DMS114 treated with DMSO at 0.1 percent for 48 hours (cell line): ENCODE measurements at regions not wholly inside any gene's neighbourhood (a gene's known extent, or its start where the extent isn't known, plus 50 kb on each side); places are given as distances from the start of the nearest gene placed in this dataset.

ENCODE experiments used
- DNase-seq: peaks from one replicate; lab custom pipeline; 2025; ENCODE audit not compliant: unreplicated experiment; lab: John Stamatoyannopoulos, UW

DNA sequence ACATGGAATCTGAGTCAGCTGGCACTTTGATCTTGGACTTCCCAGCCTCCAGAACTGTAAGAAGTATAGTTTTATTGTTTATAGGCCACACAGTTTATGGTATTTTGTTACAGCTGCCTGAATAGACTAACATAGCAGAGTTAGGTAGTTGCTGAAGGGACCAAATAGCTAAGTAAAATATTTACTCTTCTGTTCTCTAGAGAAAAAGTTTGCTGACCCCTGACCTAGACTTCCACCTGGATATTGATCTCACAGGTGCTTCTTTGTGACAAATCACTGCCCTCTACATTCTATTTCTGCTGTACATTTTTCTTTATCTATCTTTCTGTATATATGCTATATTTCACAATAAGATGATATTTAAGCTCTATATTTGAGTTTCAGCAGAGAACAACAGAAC is 212.5 kb downstream of the CSNK2A3 start:
- DNase-seq, result no peak

DNA sequence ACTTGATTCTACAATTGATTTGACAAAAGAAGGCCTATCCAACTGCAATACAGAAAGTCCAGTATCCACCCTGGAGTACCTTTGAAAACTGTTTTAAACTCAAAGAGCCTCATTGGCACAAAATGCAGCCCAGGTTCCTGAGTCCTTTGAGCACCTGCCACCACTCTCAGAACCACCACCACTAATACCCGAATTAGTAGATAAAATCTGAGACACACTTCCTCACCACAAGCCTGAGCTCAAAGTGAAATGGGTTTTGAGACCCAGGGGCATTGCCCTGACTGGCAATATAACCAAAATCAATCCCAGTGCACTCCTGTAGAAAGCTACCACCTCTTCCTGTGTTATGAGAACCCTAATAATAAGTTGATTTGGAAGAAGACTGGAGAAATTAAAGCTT is 215.7 kb downstream of the CSNK2A3 start:
- no peak for DNase-seq

DNA sequence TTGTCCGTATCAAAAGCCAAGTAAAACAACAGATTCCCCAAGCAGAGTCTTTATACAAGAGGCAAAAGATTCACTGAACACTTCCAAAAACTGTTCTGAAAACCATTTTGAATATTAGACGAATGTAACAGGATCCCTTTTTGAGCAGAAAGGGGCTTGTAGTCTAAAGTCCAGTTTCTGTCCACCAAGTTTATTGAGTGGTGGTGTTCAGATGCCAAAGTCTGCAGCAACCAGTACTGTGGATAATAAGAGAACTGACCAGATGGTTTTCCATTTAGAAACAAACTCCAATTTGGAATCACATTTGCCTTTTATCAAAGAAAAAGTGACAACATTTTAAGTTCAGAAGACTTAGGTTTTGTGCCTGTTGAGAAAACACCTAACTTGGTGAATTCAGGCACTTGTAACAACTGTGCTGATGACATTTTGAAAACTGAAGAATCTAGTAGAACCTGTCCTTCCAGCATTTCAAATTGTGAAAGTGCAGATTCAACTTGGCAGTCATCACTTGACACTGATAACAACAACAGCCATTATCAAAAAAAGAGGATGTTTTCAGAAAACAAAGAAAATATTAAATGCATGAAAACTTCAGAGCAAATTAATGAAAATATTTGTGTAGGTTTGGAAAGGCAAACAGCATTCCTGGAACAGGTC is 217.1 kb downstream of the CSNK2A3 start:
- DNase-seq, result no peak

DNA sequence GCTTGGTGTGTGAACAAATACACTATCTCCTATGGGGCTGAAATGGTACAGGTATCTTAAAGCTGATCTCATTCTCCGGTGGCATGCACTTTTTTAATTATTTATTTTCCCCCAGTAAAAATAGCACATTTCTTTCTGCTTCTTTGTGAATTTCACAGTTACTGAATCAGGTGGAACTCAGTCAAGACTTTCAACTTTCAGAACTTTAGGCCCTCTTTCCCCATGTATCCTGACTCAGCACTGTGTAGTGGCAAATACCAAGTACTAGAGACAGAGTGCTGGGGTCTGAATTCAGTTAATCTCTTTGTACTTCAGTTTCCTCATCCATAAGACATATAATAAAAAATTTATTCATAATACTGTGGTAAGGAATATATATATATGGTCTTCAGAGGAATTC is 223.9 kb downstream of the CSNK2A3 start:
- no peak for DNase-seq

DNA sequence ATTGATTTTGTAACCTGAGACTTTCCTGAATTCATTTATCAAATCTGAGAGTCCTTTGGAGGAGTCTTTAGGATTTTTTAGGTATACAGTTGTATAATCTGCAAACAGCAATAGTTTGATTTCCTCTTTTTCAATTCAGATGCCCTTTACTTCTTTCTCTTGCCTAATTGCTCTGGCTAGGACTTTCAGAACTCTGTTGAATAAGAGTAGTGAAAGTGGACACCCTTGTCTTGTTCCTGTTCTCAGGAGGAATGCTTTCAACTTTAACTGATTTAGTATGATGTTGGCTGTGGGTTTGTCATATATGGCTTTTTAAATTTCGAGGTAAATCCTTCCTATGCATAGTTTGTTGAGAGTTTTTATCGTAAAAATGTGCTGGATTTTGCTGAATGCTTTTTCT is 227.4 kb downstream of the CSNK2A3 start:
- no peak for DNase-seq

DNA sequence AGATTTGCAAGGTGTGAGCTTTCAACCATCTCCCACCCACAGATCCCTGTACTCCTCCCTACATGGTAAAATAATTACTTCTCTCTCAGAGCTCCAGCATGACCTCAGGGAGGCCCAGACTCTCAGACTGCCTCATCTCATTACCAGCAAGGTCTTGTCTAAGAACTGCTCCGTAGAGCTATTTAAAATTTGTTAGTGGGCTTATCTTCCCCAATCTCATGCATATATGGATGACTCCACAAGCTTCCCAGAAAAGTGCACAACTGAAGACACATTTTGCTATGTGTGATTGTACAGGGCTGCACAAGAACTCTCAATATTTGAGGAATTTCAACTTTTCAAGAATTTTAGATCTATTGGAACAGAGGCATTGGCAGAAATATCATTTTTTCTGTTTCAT is 230.3 kb downstream of the CSNK2A3 start:
- no peak for DNase-seq

DNA sequence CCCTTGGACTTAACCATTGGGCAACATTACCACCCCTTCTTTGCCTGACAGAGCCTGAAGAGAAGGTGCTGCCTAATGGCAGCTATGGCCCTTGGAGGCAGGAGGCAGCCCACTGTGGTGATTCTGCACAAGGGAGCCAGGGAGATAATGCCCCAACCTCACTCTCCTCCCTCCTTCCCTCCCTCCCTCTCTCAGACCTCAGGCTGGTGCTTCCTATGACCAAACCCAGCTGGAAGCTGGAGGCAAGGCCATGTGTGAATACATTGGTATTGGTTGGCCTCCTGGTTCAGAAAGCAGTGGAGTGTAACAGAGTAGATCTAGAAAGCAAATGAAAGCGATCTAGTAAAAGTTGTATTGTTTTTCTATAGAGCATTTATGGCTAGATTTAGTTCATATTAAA is 233.1 kb downstream of the CSNK2A3 start:
- DNase-seq, result no peak

DNA sequence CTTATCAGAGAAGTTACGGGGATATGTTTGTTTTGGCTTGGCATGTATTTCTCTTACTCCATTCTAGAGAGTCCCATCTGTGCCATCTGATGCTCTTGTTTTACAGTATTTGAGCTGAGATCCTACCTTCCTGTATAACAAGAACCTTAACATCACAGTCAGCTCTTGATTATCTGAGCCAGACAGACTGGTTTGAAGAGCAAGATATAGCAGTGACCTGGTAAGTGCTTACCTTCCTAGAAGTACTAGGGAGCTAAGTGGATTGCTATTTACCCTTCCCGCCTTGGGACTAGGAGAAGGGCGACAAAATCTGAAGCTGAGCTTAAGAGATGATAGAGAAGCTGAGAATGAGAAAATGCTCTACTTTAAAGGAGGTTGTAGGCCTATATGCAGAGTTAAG is 235.3 kb downstream of the CSNK2A3 start:
- no peak for DNase-seq

DNA sequence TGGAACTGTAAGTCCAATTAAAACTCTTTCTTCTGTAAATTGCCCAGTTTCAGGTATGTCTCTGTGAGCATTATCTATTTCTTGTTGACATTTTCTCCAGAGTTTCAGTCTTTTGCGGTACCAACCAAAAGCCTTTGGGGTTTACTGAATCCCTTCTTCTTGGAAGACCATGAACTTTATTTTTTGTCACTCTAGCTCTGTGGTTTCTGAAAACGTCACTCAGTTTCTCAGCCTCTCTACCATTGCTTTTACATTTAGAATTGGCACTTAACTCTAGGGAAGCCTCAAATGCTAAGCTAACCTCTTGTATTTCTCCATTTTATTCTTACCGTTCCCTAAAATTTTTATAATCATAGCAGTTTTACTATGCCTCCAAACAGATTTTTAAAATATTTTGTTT is 237.6 kb downstream of the CSNK2A3 start:
- DNase-seq, result no peak

DNA sequence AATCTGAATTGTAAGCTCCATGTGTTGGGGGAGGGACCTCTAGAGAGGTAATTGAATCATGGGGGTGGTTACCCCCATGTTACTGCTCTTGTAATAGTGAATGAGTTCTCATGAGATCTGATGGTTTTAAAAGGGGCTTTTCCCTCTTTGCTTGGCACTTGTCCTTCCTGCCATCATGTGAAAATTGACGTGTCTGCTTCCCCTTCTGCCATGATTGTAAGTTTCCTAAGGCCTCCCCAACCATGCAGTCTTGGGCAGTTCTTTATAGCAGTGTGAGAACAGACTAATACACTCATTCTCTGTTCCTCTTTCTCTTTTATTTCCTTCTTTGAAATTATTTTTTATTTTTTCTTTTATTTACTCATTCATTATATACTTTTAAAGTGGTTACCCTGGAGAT is 239.4 kb downstream of the CSNK2A3 start:
- no peak for DNase-seq

DNA sequence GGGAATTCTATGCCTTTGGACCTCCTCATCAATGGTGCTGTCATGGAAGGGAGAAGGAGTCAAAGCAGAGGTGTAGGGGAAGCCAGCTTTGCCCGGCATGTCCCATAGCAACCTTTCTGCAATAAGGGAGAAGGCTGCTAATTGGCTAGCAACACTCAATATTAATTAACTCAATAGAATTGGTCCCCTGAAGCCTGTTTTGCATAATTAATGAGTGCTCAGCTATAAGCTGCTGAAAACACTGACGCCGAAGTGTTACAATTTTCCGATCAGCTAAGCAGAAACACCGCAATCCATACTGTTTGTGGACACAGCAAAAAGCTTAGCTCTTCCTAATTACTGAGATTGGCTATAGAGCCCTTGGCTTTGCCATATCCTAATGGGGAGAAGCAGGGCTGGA is 245.0 kb downstream of the CSNK2A3 start:
- DNase-seq, result no peak

DNA sequence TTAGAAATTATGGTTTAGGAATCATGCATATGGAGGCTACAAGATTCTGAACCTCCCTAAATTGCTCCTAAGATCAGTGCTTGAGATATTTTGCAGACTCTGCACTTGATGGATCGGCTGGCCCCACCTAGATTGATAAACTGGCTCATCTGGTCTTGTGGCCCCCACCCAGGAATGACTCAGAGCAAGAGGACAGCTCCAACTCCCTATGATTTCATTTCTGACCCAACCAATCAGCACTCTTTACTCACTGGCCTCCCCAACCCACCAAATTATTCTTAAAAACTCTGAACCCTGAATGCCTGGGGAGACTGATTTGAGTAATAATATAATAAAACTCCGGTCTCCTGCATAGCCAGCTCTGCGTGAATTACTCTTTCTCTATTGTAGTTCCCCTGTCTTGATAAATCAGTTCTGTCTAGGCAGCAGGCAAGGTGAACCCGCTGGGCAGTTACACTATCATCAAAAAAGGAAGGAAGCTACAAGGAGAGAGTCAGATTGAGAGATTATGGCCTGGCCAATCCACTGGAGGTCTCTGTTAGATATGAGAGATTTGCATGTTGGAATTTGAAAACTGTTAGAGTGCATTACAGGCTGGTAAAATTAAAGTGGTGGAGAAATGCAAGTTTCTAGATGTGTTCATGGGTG is 245.8 kb downstream of the CSNK2A3 start:
- no peak for DNase-seq

DNA sequence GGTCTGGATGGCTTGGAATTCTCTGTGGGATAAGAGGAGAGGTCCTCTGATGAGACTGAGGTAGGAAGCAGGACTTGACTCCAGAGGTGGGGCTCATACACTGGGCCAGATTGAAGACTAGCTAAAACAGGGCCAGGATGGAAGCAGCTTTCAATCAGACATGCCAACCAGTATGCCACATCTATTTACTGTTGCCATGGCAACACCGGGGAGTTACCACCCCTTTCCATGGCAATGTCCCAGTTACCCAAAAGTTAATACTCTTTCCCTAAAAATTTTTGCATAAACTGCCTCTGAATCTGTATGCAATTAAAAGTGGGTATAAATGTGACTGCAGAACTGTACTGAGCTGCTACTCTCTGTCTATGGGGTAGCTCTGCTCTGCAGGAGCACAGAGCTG is 247.5 kb upstream of the ZBED5 start:
- DNase-seq, result no peak

DNA sequence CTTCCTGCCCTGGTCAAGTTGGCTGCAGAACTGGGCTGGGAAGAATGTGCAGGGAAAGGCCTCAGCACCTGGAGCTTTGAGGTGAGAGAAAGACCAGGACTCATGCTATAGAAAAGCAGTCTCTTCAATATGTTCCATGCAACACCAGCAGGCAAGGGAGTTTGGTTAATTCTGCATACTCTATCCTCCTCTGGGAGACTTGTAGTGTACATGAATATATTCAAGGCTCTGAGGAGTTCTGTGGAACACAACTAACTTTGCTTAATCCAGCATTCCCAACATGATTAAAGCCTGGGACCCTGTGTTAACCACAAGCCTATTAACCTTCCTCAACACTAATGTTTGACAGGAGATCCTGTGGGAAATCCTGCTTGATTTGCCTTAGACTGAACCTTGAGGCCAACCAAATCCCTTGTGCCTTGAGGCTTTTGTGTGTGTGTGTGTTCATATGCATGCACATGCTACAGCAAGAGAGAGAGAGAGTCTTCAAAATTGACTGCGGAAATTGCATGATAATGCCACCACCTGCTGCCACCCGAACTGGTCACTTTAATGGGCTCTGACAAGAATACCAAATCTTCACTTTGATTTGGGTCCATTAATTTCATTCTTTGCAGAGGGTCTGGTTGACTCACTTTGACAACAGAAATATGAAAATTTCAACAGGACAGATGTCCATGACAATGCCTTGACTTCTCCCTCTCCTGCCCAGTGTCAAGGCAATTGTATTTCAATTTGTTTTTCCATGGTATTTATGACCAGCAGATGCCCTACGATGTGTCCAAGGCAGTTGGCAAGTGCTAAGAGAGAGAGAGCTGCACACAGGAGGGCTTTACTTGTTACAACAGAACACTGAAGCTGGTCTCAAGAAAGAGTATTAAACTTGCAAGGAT is 238.2 kb upstream of the ZBED5 start:
- no peak for DNase-seq

DNA sequence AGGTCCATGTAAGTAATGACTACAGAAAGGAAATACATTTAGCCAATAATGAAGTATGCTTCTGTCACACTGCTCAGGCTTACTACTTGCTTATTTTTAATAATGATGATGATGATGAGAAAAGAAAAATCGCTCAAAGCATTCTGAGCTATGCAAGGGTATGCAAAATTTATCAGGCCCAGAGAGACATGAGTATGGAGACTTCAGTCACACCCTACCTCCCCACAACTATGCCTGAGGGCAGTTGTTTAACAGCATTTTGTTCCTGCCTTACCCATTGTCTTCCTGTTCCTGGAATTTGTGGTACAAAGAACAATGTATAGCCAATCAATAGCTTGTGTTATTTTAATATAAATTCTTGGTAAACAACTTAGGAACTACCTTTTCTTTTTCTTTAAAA is 232.6 kb upstream of the ZBED5 start:
- no peak for DNase-seq

DNA sequence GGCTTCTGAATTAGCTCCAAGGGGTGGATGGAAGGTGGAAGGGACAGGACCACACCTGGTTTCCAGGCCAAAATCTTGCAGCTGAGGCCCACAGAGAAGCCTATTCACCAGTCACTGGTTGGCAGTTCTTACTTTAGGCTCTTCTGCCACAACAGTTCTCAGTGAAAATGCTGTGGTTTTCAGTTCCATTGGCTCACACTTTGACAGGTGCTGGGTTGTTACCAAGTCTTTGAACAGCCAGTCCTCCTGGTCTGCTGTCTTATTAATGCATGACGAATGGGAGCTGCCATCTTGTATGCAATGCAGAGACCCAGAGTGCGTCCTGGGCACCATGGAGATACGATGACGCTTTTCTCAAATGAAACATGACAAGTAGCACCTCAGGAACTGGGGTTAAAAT is 232.0 kb upstream of the ZBED5 start:
- DNase-seq, result no peak

DNA sequence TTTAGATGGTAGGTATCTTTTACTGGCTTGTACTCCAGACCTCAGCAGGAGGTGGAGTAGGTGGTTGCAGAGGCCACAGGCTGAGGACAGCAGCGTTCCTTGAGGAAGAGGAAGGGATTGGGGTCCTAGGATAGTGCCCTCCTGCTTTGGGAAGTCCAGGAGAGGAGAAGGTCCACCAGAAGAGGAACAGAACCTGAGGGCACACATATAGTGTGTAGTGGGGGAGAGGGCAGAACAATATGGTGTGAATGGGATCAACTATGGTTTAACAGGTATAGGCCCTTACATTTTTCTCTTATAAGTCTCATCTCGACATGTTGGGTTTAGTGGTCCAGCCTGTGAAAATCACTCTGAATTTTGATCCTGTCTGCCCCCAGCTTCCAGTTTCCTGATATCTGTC is 229.1 kb upstream of the ZBED5 start:
- no peak for DNase-seq

DNA sequence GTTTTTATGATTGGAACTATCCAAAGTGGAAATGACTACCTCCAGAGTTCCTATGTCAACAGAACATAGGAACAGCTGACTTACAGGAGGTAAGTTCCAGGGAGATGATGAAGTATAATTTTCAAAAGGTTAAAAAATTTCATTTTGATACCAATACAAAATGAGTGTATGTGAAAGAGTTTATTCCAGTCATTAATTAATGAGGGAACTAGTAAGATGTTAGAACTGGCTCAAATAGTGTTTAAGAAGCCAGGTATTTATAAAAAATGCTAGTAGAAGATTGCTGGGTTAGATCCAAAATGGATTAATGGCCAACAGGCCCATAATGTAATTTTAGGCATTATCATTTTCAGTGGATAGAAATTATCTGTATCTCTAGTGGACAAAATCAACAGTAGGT is 227.7 kb upstream of the ZBED5 start:
- no peak for DNase-seq

DNA sequence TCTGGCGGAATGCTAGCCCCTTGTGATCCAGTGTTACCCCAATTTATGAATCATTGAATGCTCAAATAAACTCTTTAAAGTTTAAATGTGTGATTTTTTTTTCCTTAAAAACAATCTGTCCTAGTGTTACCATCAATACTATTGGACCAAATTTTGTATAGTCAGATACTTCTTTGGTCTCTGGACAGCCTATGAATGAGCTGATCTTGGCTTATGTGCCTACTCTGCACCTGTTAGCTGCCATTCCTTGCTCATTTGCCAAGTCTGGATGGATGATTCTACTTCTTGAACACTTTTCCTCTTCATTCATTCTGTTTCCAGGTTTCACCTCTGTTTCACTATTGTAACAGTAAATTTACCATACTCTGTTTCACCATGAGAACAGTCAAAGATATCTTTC is 226.5 kb upstream of the ZBED5 start:
- no peak for DNase-seq

DNA sequence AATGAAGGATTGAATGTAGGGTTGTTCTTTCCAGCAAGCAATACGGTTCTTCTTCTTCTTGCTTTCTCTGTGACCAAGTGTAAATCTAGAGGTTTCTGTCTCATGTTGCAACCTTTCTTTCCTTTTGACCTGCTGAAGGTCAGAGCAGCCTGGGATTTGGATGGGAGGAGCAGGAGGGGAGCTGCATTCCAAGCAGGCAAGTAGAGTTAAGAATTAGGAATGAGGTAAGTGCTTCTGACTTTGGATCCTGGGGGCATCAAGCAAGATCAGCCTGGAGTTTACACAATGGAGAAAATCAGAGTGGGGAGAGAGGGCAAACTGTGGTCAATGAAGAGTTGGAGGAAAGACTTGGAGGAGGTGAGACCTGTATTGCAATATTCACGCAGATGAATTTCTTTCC is 225.6 kb upstream of the ZBED5 start:
- no peak for DNase-seq

DNA sequence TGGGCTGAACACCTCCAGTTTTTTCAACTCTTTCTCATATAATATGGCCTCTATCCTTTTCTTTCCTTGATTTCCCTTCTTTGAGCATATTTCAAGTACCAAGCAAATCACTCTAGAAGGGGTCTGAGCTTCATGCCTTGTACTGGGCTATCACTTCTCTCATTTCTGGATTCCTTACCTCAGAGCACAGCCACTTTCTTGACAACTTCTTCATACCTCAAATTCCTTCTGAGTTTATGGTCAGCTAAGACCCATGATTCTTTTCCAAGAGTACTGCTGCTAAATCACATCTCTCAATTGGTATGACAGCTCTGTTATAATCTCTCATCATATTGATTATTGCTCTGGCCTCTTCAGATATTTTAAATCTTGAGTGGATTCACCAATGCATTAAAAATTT is 224.8 kb upstream of the ZBED5 start:
- DNase-seq, result no peak

DNA sequence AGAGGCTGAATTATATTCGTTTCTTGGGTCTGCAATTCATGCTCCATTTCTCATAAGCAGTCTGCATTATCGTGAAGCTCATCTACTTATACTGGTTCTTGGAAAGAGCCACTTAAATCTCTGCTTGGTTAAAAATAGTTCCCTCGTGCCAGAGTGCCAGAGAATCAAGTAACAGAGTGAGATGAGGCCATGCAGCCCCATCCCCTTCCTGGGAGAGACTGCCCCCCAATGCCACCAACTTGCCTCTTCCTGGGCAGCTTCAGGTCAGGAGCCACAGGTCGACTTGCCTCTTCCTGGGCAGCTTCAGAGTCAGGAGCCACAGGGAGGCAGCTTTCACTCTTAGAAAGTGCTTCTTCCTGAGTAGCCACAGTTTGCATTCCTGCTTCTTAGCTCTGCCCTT is 223.9 kb upstream of the ZBED5 start:
- no peak for DNase-seq
